ENCODE measurements at regions not wholly inside any gene's neighbourhood (a gene's known extent, or its start where the extent isn't known, plus 50 kb on each side); places are given as distances from the start of the nearest gene placed in this dataset.

GRCh38 chr10:25766213-25766612 lies 167.8 kb upstream of the MYO3A start:
- TF ChIP-seq POLR2AphosphoS5 (IDR thresholded peaks at IDR 0.05) (no peak), POLR2A (IDR thresholded peaks at IDR 0.05) (no peak), CTCF (IDR thresholded peaks at IDR 0.05) (no peak)
- Histone ChIP-seq H3K27ac (no peak overlapping the region), H3K9me3 (no peaks in the 10 kb centered on the region), H3K27me3 (peaks cover 0 to 10% of the 10 kb centered on the region in 2 donors), H3K36me3 (no peaks in the 10 kb centered on the region), H3K4me1 (no peaks in the 10 kb centered on the region), H3K4me3 (no peak overlapping the region)
- DNase-seq (ENCODE audit: low spot score in 2 of 2) = no peak
- intact Hi-C loops (cut with DNase I; ENCODE audit: low total_unique reads) = no loop called here

GRCh38 chr10:25766687-25767221 lies 167.3 kb upstream of the MYO3A start:
- Histone ChIP-seq H3K27ac (no peak overlapping the region), H3K36me3 (no peaks in the 10 kb centered on the region), H3K9me3 (no peaks in the 10 kb centered on the region), H3K4me1 (no peaks in the 10 kb centered on the region), H3K4me3 (no peak overlapping the region), H3K27me3 (peaks cover 0 to 10% of the 10 kb centered on the region in 2 donors)
- DNase-seq (ENCODE audit: low spot score in 2 of 2) = no peak
- TF ChIP-seq CTCF (IDR thresholded peaks at IDR 0.05) (no peak), POLR2A (IDR thresholded peaks at IDR 0.05) (no peak), POLR2AphosphoS5 (IDR thresholded peaks at IDR 0.05) (no peak)
- intact Hi-C loops (cut with DNase I; ENCODE audit: low total_unique reads) = no loop called here

- no peak for TF ChIP-seq POLR2AphosphoS5 (IDR thresholded peaks at IDR 0.05)
- no peak for TF ChIP-seq CTCF (IDR thresholded peaks at IDR 0.05)
- TF ChIP-seq POLR2A (IDR thresholded peaks at IDR 0.05) = no peak
- Histone ChIP-seq H3K27me3 (peaks cover 0 to 10% of the 10 kb centered on the region in 2 donors), H3K4me3 (no peak overlapping the region), H3K9me3 (no peaks in the 10 kb centered on the region), H3K4me1 (no peaks in the 10 kb centered on the region), H3K36me3 (no peaks in the 10 kb centered on the region), H3K27ac (no peak overlapping the region)
- intact Hi-C loops (cut with DNase I; ENCODE audit: low total_unique reads) = no loop called here
- no peak for DNase-seq (ENCODE audit: low spot score in 2 of 2)
These were observed 165.9 kb upstream of the MYO3A start for GRCh38 chr10:25768167-25768566.

GRCh38 chr10:25778646-25779045 lies 155.4 kb upstream of the MYO3A start:
- intact Hi-C loops (cut with DNase I; ENCODE audit: low total_unique reads) = no loop called here

GRCh38 chr10:25786161-25786560 lies 147.9 kb upstream of the MYO3A start:
- H3K9me3 ChIP-seq = no peaks in the 10 kb centered on the region

More at GRCh38 chr10:25778646-25779045, 155.4 kb upstream of the MYO3A start:
- DNase-seq (ENCODE audit: low spot score in 2 of 2) = no peak
- no peaks in the 10 kb centered on the region for H3K27me3 ChIP-seq
- no peak overlapping the region for H3K27ac ChIP-seq
- H3K4me3 ChIP-seq = no peak overlapping the region
- H3K36me3 ChIP-seq = no peaks in the 10 kb centered on the region
- TF ChIP-seq POLR2A (IDR thresholded peaks at IDR 0.05) (no peak), CTCF (IDR thresholded peaks at IDR 0.05) (no peak), POLR2AphosphoS5 (IDR thresholded peaks at IDR 0.05) (no peak)
- no peaks in the 10 kb centered on the region for H3K4me1 ChIP-seq
- H3K9me3 ChIP-seq = no peaks in the 10 kb centered on the region

More at GRCh38 chr10:25786161-25786560, 147.9 kb upstream of the MYO3A start:
- H3K4me3 ChIP-seq = no peak overlapping the region
- no peaks in the 10 kb centered on the region for H3K4me1 ChIP-seq
- DNase-seq (ENCODE audit: low spot score in 2 of 2) = no peak
- H3K27ac ChIP-seq = no peak overlapping the region
- intact Hi-C loops (cut with DNase I; ENCODE audit: low total_unique reads) = no loop called here
- H3K36me3 ChIP-seq = no peaks in the 10 kb centered on the region
- TF ChIP-seq CTCF (IDR thresholded peaks at IDR 0.05) = no peak
- TF ChIP-seq POLR2AphosphoS5 (IDR thresholded peaks at IDR 0.05) = no peak
- no peak for TF ChIP-seq POLR2A (IDR thresholded peaks at IDR 0.05)
- no peaks in the 10 kb centered on the region for H3K27me3 ChIP-seq

Measured in breast epithelium (tissue), 4 donors.